Skeletal muscle satellite cell (primary cell): ENCODE measurements at regions not wholly inside any gene's neighbourhood (a gene's known extent, or its start where the extent isn't known, plus 50 kb on each side); places are given as distances from the start of the nearest gene placed in this dataset.

ENCODE experiments used
- H3K27me3 ChIP-seq: 2 replicates; pipeline ENCODE4 v1.7.0; 2013; ENCODE audit warnings: low read length; ENCODE audit not compliant: control insufficient read depth, insufficient read depth
- H3K36me3 ChIP-seq: 2 replicates; pipeline ENCODE4 v1.7.0; 2013; ENCODE audit warnings: mild to moderate bottlenecking, control low read depth, low read length; ENCODE audit not compliant: insufficient read depth
- H3K4me1 ChIP-seq: 2 replicates; pipeline ENCODE4 v1.7.0; 2013; ENCODE audit warnings: low read length; ENCODE audit not compliant: control insufficient read depth, insufficient read depth
- H3K4me2 ChIP-seq: 2 replicates; pipeline ENCODE4 v1.7.0; 2013; ENCODE audit warnings: mild to moderate bottlenecking, low read length
- H3K4me3 ChIP-seq: 2 replicates; pipeline ENCODE4 v1.7.0; 2013; ENCODE audit warnings: low read length
- H3K9ac ChIP-seq: 2 replicates; pipeline ENCODE4 v1.7.0; 2013; ENCODE audit warnings: mild to moderate bottlenecking, low read depth, low read length, moderate library complexity
- H3K9me3 ChIP-seq: replicated peaks from 2 replicates; pipeline ENCODE4 v1.7.0; 2013; ENCODE audit warnings: mild to moderate bottlenecking, control low read depth, low read length

DNA sequence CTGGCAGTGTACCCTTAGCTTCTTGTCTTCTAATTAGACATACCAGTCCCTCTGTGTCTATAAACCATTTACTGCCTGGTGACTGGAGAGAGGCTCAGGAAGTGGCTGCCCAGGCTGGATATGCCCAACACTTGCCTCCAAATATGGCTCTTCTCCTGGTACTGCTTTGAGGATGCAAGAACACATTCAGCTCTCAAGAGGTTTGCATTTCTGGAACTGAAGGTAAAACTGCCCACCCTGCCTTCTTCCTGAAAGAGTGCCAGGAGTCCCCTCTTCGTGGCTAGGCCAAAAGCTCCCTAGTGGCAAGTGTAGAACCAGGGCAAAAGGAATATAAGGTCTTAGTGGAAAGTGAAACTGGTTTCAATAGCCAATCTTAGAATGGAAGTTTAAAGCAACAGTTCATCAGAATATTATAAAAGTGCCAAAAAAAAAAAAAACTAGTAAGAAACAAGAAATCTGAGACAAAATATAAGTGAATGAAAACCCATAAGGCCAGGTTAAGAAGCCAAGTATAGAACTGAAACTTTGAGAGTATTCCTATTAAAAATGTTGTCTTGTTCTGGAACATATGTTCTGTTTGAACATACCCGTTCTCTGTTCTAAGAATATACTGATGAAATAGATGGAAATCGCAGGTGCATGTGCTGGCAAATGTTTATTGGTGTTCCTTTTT is 77.2 kb upstream of the CTTNBP2NL start:
- Histone ChIP-seq H3K9me3 (no peaks in the 10 kb centered on the region), H3K4me2 (no peak overlapping the region), H3K4me1 (peaks cover 3% of the 10 kb centered on the region), H3K36me3 (no peaks in the 10 kb centered on the region), H3K4me3 (no peak overlapping the region), H3K9ac (no peak overlapping the region), H3K27me3 (peaks cover 50% of the 10 kb centered on the region)

DNA sequence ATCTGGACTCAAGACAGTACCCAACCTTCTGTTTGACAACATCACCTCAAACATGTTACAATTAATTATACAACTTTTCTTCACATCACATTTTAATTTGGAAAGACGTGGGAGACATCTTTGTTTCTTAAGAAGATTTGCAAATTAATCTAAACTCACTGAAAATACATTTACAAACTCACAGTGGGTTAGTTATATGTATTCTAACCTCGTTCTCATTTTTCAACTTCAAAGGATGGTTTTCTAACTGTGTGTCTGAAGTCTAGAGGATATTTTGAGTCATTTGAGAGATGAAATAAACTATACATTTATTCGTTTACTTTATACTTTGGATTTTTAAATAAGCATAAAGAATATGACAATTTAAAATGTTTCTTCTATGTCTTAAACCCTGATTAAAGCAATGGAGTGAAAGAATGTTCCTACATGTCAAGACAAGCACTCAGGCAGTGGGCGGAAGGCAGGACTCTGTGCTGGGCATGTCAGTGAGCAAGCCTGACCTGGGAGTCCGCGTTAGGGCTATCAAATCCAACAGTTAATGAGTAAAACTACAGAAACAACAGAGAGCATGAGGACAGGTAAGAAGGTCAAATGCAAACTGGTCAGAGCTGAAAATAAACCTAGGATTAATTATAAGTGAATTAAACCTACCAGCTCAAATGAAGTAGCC is 76.5 kb upstream of the CTTNBP2NL start:
- Histone ChIP-seq H3K4me1 (peaks cover 3% of the 10 kb centered on the region), H3K4me3 (no peak overlapping the region), H3K9ac (no peak overlapping the region), H3K4me2 (no peak overlapping the region), H3K36me3 (no peaks in the 10 kb centered on the region), H3K27me3 (peaks cover 57% of the 10 kb centered on the region), H3K9me3 (no peaks in the 10 kb centered on the region)

DNA sequence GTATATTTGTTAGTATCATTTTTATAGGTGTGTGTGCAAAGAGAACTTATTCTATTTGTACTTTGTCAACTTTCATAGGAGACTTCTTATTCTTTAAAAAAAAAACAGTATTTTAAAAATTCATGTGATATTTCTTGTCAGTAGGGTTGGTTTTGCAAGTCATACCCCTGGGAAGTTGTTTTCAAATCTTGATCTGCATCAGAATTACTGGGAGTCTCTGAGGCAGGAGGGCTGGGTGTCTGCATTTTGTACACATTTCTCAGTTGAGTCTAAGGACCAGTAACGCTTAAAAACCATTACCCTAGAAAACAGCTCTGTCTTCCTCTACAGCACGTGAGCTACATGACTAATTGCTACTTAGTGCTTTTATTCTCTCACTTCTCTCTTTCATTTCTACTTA is 76.0 kb upstream of the CTTNBP2NL start:
- peaks cover 56% of the 10 kb centered on the region for H3K27me3 ChIP-seq
- H3K9ac ChIP-seq = no peak overlapping the region
- H3K36me3 ChIP-seq = no peaks in the 10 kb centered on the region
- H3K4me2 ChIP-seq = no peak overlapping the region
- no peak overlapping the region for H3K4me3 ChIP-seq
- H3K9me3 ChIP-seq = no peaks in the 10 kb centered on the region
- H3K4me1 ChIP-seq = peaks cover 3% of the 10 kb centered on the region

DNA sequence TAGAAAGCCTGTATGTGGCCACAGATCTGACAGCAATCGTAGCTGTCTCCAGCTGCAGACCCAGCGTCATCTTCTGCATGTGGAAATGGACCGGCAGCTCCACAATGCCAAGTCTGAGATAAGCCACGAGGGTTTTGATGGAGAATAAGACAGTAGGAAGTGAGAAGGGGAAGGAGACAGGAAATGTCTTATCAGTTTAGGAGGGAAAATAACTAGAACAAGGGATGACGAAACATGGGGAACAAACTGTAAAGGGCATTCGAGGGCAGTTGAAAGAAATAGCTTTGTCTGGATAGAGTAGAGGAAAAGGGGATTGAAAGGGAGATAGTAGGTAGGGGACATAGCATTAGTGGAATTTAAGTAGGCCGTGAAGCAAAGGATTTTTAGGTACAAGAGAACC is 74.0 kb upstream of the CTTNBP2NL start:
- Histone ChIP-seq H3K36me3 (no peaks in the 10 kb centered on the region), H3K9ac (no peak overlapping the region), H3K4me3 (no peak overlapping the region), H3K4me1 (peaks cover 3% of the 10 kb centered on the region), H3K9me3 (no peaks in the 10 kb centered on the region), H3K4me2 (no peak overlapping the region), H3K27me3 (peaks cover 58% of the 10 kb centered on the region)

DNA sequence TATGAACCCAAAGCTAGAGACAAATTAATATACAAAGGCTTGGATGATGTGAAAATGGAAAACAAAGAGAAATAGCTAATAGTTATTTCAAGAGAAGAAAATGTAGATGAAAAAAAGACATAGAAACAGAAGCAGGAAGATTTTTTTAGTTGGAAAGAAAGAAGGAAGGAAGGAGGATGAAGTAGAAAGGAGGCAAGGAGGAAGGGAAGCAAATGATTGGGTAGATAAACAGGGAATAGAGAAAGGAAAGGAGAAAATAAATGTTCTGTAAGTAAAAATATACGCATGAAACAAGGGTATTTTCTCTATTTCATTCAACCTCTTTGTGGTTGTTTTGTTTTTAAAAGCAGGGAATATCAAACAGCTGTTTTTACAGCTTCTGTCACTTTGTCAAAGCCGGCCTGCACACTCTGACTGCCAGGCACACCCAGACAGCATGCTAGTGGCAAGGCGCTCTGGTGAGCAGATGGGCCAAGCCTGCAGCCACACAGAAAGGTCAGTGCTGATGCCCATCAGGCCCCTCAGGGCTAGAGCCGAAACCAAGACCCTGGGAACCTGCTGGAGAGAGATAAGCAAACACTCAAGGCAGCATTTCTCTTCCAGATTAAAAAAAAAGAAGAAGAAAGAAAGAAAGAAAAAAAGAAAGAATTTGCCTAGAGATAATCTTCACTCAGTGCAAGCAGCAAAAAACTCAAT is 72.9 kb upstream of the CTTNBP2NL start:
- H3K9ac ChIP-seq = no peak overlapping the region
- H3K4me2 ChIP-seq = no peak overlapping the region
- no peaks in the 10 kb centered on the region for H3K36me3 ChIP-seq
- no peaks in the 10 kb centered on the region for H3K4me1 ChIP-seq
- H3K27me3 ChIP-seq = peaks cover 50% of the 10 kb centered on the region
- H3K4me3 ChIP-seq = no peak overlapping the region
- no peaks in the 10 kb centered on the region for H3K9me3 ChIP-seq

DNA sequence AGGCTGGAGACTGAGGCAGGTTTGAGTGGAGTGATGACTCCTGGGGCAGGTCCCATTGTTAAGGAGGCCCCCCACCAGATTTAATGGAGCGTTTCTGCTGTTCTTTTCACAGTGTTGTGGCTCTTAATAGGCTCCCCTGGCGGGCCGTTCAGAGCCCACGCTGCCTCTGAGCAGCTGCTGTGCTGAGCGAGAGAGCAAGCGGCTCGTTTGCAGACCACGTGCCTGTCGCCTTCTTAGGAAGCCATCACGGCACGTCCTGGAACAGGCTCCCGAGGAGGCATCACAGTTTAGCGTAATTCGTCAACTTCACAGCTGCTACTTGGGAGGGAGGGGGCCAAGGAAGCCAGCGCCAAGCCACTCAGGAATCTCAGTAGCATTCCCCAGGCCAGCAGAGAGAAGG is 70.5 kb upstream of the CTTNBP2NL start:
- Histone ChIP-seq H3K9me3 (no peaks in the 10 kb centered on the region), H3K36me3 (no peaks in the 10 kb centered on the region), H3K4me1 (no peaks in the 10 kb centered on the region), H3K9ac (no peak overlapping the region), H3K4me2 (no peak overlapping the region), H3K4me3 (no peak overlapping the region), H3K27me3 (peaks cover 39% of the 10 kb centered on the region)

DNA sequence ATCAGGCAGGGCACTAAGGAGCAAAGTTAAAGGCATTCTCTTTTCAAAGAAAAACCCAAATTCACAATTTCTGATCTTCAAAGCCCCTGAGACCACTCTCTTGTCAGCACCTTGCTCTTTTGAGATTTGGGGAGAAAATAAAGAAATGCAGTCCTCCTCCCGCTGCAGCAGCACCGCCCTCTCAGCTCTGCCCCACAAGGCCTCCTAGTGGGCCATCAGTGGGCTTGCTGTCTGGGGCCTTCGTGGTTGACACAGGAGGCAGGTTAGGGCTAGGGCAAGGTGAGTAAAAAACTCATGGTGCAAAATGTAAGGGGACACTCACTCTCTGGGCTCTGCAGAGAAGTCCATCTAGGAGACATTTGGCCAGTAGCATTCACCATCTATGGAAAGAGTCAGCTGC is 67.4 kb upstream of the CTTNBP2NL start:
- Histone ChIP-seq H3K4me2 (no peak overlapping the region), H3K9ac (no peak overlapping the region), H3K9me3 (no peaks in the 10 kb centered on the region), H3K4me3 (no peak overlapping the region), H3K4me1 (peaks cover 13% of the 10 kb centered on the region), H3K27me3 (peaks cover 25% of the 10 kb centered on the region), H3K36me3 (no peaks in the 10 kb centered on the region)

DNA sequence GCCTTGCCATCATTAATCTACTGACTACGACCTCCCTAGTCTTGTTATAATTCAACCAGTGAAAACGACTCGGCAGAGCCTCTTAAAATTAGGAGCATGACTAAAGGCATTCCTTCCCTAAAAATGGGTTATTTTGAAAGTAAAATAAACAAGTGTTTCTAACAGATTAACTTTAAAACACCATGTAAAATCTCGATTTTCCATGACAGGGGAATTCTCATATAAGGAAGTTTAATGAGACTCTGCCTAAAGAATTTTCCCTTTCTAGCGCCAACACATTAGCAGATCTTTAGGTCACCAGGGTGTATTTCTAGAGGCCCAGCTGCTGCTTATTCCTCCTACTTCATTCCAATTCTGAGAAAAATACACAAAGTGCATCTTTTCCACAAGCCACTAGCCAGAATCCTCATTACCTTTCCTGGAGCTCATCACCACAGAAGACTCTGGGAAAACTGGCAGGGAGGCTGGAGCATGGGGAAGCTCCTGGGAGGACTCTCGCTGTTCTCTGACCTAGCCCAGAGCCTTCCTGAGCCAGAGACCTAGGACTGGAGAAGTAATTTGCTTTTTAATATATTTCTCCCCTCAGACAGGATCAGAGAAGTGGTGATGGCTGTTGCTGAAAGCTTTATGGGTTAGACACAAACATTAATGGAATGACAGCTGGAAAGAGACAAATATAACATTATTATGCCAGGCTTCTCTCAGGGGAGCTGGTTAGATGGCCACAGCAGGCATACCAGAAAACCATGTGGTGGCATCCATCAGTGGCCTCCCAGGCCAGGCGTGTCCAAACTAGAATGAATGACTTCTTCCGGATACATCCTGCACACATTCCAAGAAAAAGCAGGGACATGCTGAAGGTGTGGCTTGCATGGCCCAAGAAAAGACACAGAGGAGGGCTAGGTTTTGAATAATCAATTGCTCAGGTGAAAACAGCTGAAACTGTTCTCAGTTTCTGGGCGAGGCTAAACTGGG is 63.6 kb upstream of the CTTNBP2NL start:
- H3K4me2 ChIP-seq = no peak overlapping the region
- H3K4me1 ChIP-seq = peaks cover 13% of the 10 kb centered on the region
- no peaks in the 10 kb centered on the region for H3K36me3 ChIP-seq
- no peak overlapping the region for H3K9ac ChIP-seq
- no peak overlapping the region for H3K4me3 ChIP-seq
- peaks cover 13% of the 10 kb centered on the region for H3K27me3 ChIP-seq
- no peaks in the 10 kb centered on the region for H3K9me3 ChIP-seq

DNA sequence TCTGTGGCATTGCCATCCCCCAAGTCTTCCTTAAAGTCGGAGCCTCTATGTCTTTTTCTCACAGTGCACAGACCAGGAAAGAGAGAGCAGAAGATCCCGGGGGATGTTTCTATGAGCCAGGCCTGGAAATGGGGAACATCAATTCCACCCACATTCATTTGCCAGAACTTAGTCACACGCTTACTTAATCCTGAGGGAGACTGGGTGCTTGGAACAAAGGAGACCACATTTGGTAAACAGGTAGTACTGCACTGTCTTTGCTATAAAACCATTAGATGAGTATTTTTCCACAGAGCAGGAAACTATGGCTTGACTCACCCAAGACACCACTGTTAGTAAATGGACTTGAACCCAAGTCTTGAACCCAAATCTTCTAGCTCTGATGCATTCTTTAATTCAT is 60.7 kb upstream of the CTTNBP2NL start:
- Histone ChIP-seq H3K9me3 (no peaks in the 10 kb centered on the region), H3K4me2 (no peak overlapping the region), H3K4me1 (peaks cover 13% of the 10 kb centered on the region), H3K9ac (no peak overlapping the region), H3K27me3 (peaks cover 21% of the 10 kb centered on the region), H3K4me3 (no peak overlapping the region), H3K36me3 (no peaks in the 10 kb centered on the region)

DNA sequence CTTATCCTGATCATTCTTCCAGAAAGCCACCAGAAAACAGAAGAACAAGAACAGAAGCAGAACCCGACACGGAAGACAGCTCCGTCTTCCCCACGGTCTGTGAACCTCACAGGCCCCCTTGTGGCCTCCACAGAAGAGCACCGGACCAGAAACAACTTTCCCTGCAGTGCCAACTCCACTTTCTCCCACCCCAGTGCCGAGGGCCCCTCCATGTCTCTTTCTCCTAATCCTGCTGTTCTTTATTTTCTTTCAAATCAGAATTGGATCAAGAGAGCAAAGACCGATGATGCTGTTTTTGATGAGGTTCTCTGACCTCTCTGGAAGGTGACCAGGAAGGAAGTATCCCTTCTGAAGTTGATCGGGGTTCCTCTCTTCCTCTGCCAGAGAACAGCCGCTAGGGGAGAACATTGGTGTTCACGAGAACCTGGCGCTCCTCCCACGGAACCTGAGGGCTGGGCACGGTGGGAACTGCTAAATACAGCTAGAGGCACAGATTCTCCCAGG is 58.9 kb upstream of the CTTNBP2NL start:
- H3K27me3 ChIP-seq = peaks cover 24% of the 10 kb centered on the region
- no peaks in the 10 kb centered on the region for H3K9me3 ChIP-seq
- H3K4me3 ChIP-seq = peak overlapping the region; percentile 27
- H3K9ac ChIP-seq = no peak overlapping the region
- no peaks in the 10 kb centered on the region for H3K36me3 ChIP-seq
- H3K4me1 ChIP-seq = peaks cover 13% of the 10 kb centered on the region
- peak overlapping the region; percentile 55 for H3K4me2 ChIP-seq

DNA sequence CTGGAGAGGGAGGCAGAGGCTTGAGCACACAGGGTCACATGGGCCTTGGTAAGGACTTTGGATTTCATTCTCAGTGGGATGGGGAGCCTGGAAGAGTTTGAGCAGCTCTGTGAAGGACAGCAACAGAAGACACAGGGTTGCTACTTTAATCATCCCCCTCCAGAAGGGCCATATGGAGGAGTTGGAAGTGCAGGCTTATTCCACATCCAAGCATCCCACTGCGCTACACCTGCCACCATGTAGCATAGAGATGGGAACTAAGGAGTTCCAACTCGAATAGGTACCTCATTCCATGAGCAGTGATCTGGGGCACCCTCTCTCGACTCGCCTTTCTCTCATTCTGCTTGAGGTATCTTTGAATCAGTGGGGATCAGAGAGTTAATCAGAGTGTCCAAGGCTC is 54.0 kb upstream of the CTTNBP2NL start:
- H3K4me2 ChIP-seq = no peak overlapping the region
- no peaks in the 10 kb centered on the region for H3K9me3 ChIP-seq
- H3K9ac ChIP-seq = no peak overlapping the region
- no peaks in the 10 kb centered on the region for H3K4me1 ChIP-seq
- no peak overlapping the region for H3K4me3 ChIP-seq
- H3K36me3 ChIP-seq = no peaks in the 10 kb centered on the region
- peaks cover 52% of the 10 kb centered on the region for H3K27me3 ChIP-seq
